Upper lobe of left lung (tissue), 4 donors: ENCODE measurements at regions not wholly inside any gene's neighbourhood (a gene's known extent, or its start where the extent isn't known, plus 50 kb on each side); places are given as distances from the start of the nearest gene placed in this dataset.

Experiments used
- EP300 ChIP-seq, 4 donors: sonication (generic); formaldehyde crosslinking; IDR thresholded peaks; one replicate each; pipeline ENCODE4 v1.5.1; 2017; ENCODE audit warnings: antibody characterized with exemption in 4 of 4, control low read depth in 2 of 4
- POLR2A ChIP-seq, 4 donors: fragments of 450-650 bp; IDR thresholded peaks; one replicate each; pipeline ENCODE4 v1.5.1; 2016 to 2017; ENCODE audit warnings: antibody characterized with exemption in 4 of 4, mild to moderate bottlenecking in 2 of 4
- TF ChIP-seq, protein P1 (sequence below), 6 experiments: fragments of 450-650 bp in 4 of 6; fragments of 200-600 bp in 2 of 6; sonication (generic) in 2 of 6; IDR thresholded peaks; one replicate each; pipeline ENCODE4 v1.5.1; 2016 to 2019; ENCODE audit warnings: antibody characterized with exemption in 6 of 6

GRCh38 chr22:48855013-48855412 lies 972.7 kb downstream of the BRD1 start:
- TF ChIP-seq, protein P1, sequence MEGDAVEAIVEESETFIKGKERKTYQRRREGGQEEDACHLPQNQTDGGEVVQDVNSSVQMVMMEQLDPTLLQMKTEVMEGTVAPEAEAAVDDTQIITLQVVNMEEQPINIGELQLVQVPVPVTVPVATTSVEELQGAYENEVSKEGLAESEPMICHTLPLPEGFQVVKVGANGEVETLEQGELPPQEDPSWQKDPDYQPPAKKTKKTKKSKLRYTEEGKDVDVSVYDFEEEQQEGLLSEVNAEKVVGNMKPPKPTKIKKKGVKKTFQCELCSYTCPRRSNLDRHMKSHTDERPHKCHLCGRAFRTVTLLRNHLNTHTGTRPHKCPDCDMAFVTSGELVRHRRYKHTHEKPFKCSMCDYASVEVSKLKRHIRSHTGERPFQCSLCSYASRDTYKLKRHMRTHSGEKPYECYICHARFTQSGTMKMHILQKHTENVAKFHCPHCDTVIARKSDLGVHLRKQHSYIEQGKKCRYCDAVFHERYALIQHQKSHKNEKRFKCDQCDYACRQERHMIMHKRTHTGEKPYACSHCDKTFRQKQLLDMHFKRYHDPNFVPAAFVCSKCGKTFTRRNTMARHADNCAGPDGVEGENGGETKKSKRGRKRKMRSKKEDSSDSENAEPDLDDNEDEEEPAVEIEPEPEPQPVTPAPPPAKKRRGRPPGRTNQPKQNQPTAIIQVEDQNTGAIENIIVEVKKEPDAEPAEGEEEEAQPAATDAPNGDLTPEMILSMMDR (IDR thresholded peaks at IDR 0.05): no peak
- TF ChIP-seq EP300 (IDR thresholded peaks at IDR 0.05): no peak
- no peak for TF ChIP-seq POLR2A (IDR thresholded peaks at IDR 0.05)
